ENCODE measurements at regions not wholly inside any gene's neighbourhood (a gene's known extent, or its start where the extent isn't known, plus 50 kb on each side); places are given as distances from the start of the nearest gene placed in this dataset.

GRCh38 chr13:87376081-87376480 is 295.1 kb upstream of the SLITRK5 start:
- no TSS peak for BruUV-seq (replicated peaks)
- TF ChIP-seq CTCF (conservative IDR thresholded peaks at IDR 0.05; ENCODE audit: low read length) (no peak), EZH2phosphoT487 (IDR thresholded peaks at IDR 0.05; ENCODE audit: borderline replicate concordance, low read depth, low read length) (no peak)
- intact Hi-C loops (cut with micrococcal nuclease; ENCODE audit: unreplicated experiment) = no loop called here

GRCh38 chr13:87384099-87384498 is 287.1 kb upstream of the SLITRK5 start:
- no peaks in the 10 kb centered on the region for H3K9me2 ChIP-seq (ENCODE audit: insufficient read depth, low read length)
- H3K79me2 ChIP-seq (ENCODE audit: insufficient read depth, low read depth, low read length) = no peaks in the 10 kb centered on the region
- no peaks in the 10 kb centered on the region for H3K4me1 ChIP-seq (ENCODE audit: insufficient read depth, low read length, poor library complexity, severe bottlenecking)
- TF ChIP-seq CTCF (conservative IDR thresholded peaks at IDR 0.05; ENCODE audit: low read length) = no peak
- TF ChIP-seq EZH2phosphoT487 (IDR thresholded peaks at IDR 0.05; ENCODE audit: borderline replicate concordance, low read depth, low read length) = no peak
- H3K4me2 ChIP-seq (ENCODE audit: low read length) = no peak overlapping the region
- no peak overlapping the region for H3K4me3 ChIP-seq (ENCODE audit: low read depth, low read length, poor library complexity, severe bottlenecking)
- intact Hi-C loops (cut with micrococcal nuclease; ENCODE audit: unreplicated experiment) = no loop called here
- H3K27ac ChIP-seq (ENCODE audit: low read depth, low read length, poor library complexity, severe bottlenecking) = no peak overlapping the region
- no peaks in the 10 kb centered on the region for H3K36me3 ChIP-seq (ENCODE audit: insufficient read depth, low read length)
- ChIA-PET POLR2A (interaction anchor here (1.4 to 1.7 kb wide), 2 partner anchors 9 to 10 kb away, joined by 6 to 8 read pairs; no protein-coding TSS in a partner anchor), CTCF (ENCODE audit: unreplicated experiment) (no interaction called here)
- no peak overlapping the region for H2AFZ ChIP-seq (ENCODE audit: low read length)
- H3K9me3 ChIP-seq (ENCODE audit: low read length) = no peaks in the 10 kb centered on the region
- no TSS peak for BruUV-seq (replicated peaks)
- DNase-seq (ENCODE audit: low spot score) = no peak
- H4K20me1 ChIP-seq (ENCODE audit: insufficient read depth, low read length) = no peaks in the 10 kb centered on the region

More at GRCh38 chr13:87376081-87376480, 295.1 kb upstream of the SLITRK5 start:
- no peaks in the 10 kb centered on the region for H4K20me1 ChIP-seq (ENCODE audit: insufficient read depth, low read length)
- no peaks in the 10 kb centered on the region for H3K36me3 ChIP-seq (ENCODE audit: insufficient read depth, low read length)
- POLR2A ChIA-PET = no interaction called here
- H3K4me1 ChIP-seq (ENCODE audit: insufficient read depth, low read length, poor library complexity, severe bottlenecking) = no peaks in the 10 kb centered on the region
- H2AFZ ChIP-seq (ENCODE audit: low read length) = no peak overlapping the region
- no peaks in the 10 kb centered on the region for H3K9me2 ChIP-seq (ENCODE audit: insufficient read depth, low read length)
- no peaks in the 10 kb centered on the region for H3K79me2 ChIP-seq (ENCODE audit: insufficient read depth, low read depth, low read length)
- no peaks in the 10 kb centered on the region for H3K9me3 ChIP-seq (ENCODE audit: low read length)
- H3K4me3 ChIP-seq (ENCODE audit: low read depth, low read length, poor library complexity, severe bottlenecking) = no peak overlapping the region
- CTCF ChIA-PET (ENCODE audit: unreplicated experiment) = no interaction called here
- DNase-seq (ENCODE audit: low spot score) = no peak
- H3K4me2 ChIP-seq (ENCODE audit: low read length) = no peak overlapping the region
- no peak overlapping the region for H3K27ac ChIP-seq (ENCODE audit: low read depth, low read length, poor library complexity, severe bottlenecking)

- Histone ChIP-seq H3K36me3 (ENCODE audit: insufficient read depth, low read length) (no peaks in the 10 kb centered on the region), H3K4me3 (ENCODE audit: low read depth, low read length, poor library complexity, severe bottlenecking) (no peak overlapping the region), H3K9me3 (ENCODE audit: low read length) (peaks cover 4% of the 10 kb centered on the region), H3K27ac (ENCODE audit: low read depth, low read length, poor library complexity, severe bottlenecking) (no peak overlapping the region), H2AFZ (ENCODE audit: low read length) (no peak overlapping the region; the same call in 1 of the 2 replicates), H4K20me1 (ENCODE audit: insufficient read depth, low read length) (no peaks in the 10 kb centered on the region), H3K79me2 (ENCODE audit: insufficient read depth, low read depth, low read length) (no peaks in the 10 kb centered on the region), H3K4me2 (ENCODE audit: low read length) (no peak overlapping the region), H3K4me1 (ENCODE audit: insufficient read depth, low read length, poor library complexity, severe bottlenecking) (peaks cover 21% of the 10 kb centered on the region), H3K9me2 (ENCODE audit: insufficient read depth, low read length) (no peaks in the 10 kb centered on the region)
- ChIA-PET POLR2A (interaction anchor here (0.6 to 2.1 kb wide), 9 partner anchors 9 to 123 kb away, joined by 3 to 8 read pairs (median 4); no protein-coding TSS in a partner anchor), CTCF (ENCODE audit: unreplicated experiment) (no interaction called here)
- no peak for TF ChIP-seq EZH2phosphoT487 (IDR thresholded peaks at IDR 0.05; ENCODE audit: borderline replicate concordance, low read depth, low read length)
- no peak for TF ChIP-seq CTCF (conservative IDR thresholded peaks at IDR 0.05; ENCODE audit: low read length)
- BruUV-seq (replicated peaks) = no TSS peak
- DNase-seq (ENCODE audit: low spot score) = no peak
- intact Hi-C loops (cut with micrococcal nuclease; ENCODE audit: unreplicated experiment) = no loop called here
Measured at GRCh38 chr13:87393358-87393757, 277.8 kb upstream of the SLITRK5 start.
